Panc1 (cell line): ENCODE measurements at regions not wholly inside any gene's neighbourhood (a gene's known extent, or its start where the extent isn't known, plus 50 kb on each side); places are given as distances from the start of the nearest gene placed in this dataset.

Experiments
- CTCF ChIP-seq: fragments of 450-650 bp; IDR thresholded peaks from 2 replicates; pipeline ENCODE4 v1.5.1; 2017; ENCODE audit warnings: mild to moderate bottlenecking
- POLR2AphosphoS5 ChIP-seq: IDR thresholded peaks from 2 replicates; pipeline ENCODE4 v1.6.1; 2012; ENCODE audit warnings: mild to moderate bottlenecking, low read depth, low read length, moderate library complexity
- REST ChIP-seq, 2 experiments: IDR thresholded peaks; 2 replicates each; pipeline ENCODE4 v1.6.1; 2011 to 2012; ENCODE audit warnings: low read depth in 2 of 2, control low read depth in 1 of 2, low read length in 1 of 2, mild to moderate bottlenecking in 1 of 2, moderate library complexity in 1 of 2; ENCODE audit not compliant: insufficient read depth in 1 of 2
- TCF7L2 ChIP-seq: IDR thresholded peaks from 2 replicates; pipeline ENCODE4 v1.6.1; 2011; ENCODE audit warnings: mild to moderate bottlenecking, low read depth, low read length, inconsistent platforms

DNA sequence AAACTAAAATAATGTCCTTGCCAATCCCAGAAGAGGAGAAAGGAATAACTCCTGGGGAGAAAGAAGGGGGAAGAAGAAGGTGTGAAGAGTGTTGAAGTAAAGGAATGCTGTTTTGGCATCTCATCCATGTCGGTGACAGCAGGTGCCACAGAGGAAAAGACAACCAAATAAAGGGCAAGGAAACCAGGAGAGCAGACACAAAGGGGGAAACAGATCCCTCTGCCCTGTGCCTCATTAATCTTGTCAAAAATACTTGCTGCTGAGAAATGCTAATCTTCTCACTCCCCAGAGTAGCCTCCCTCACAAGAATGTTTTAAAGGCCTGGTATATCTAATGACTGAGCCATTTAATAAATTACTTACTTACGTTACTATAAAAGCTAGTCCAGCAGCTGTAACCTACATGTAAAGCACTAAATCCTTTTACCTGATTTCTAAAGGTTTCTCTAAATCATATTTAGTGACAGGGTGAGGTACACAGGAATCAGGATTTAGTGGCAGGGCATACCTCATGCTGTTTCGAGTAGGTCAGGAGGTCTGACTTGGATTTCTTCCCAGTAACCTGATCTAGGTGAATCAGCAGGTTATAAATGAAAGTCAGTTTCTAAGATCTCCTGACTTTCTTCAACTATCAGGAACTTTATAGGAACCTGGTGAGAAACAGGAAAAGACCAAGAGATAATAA, 377.1 kb downstream of the CENPW start:
- TF ChIP-seq POLR2AphosphoS5, result no peak
- TF ChIP-seq CTCF, result no peak
- no peak for TF ChIP-seq REST (IDR thresholded peaks at IDR 0.05; ENCODE audit: insufficient read depth in 1 of 2, low read depth in 2 of 2, low read length in 1 of 2)
- TF ChIP-seq TCF7L2, result no peak
